SJCRH30 (cell line): ENCODE measurements at regions not wholly inside any gene's neighbourhood (a gene's known extent, or its start where the extent isn't known, plus 50 kb on each side); places are given as distances from the start of the nearest gene placed in this dataset.
A peak's percentile ranks its signal among the peaks of the same experiment; 100 is the strongest.

Source experiments
- DNase-seq, 2 experiments: peaks; one replicate each; pipeline ENCODE4 v3.0.0-alpha.2; 2015 to 2020
- H3K27ac ChIP-seq: fragments of 250-450 bp; sonication (Bioruptor Pico); 2 replicates; pipeline ENCODE4 v1.5.1; 2020; ENCODE audit warnings: mild to moderate bottlenecking, moderate library complexity
- H3K27me3 ChIP-seq: fragments of 250-450 bp; sonication (Bioruptor Pico); 2 replicates; pipeline ENCODE4 v1.5.1; 2020; ENCODE audit warnings: mild to moderate bottlenecking, moderate library complexity
- H3K36me3 ChIP-seq: fragments of 250-450 bp; sonication (Bioruptor Pico); 2 replicates; pipeline ENCODE4 v1.5.1; 2020; ENCODE audit warnings: mild to moderate bottlenecking, moderate library complexity
- H3K4me1 ChIP-seq: fragments of 250-450 bp; sonication (Bioruptor Pico); 2 replicates; pipeline ENCODE4 v1.5.1; 2020; ENCODE audit warnings: mild to moderate bottlenecking, moderate library complexity
- H3K4me3 ChIP-seq: fragments of 250-450 bp; sonication (Bioruptor Pico); 2 replicates; pipeline ENCODE4 v1.5.1; 2020; ENCODE audit warnings: mild to moderate bottlenecking, moderate library complexity
- H3K9me3 ChIP-seq: fragments of 250-450 bp; sonication (Bioruptor Pico); replicated peaks from 2 replicates; pipeline ENCODE4 v1.5.1; 2020; ENCODE audit warnings: mild to moderate bottlenecking, moderate library complexity

- no peak overlapping the region; the same call in 1 of the 2 replicates for H3K27ac ChIP-seq
- peak overlapping the region; percentile 19 for H3K4me3 ChIP-seq
- peak; percentile 94 to 95 for DNase-seq
- H3K9me3 ChIP-seq = no peaks in the 10 kb centered on the region
- H3K27me3 ChIP-seq = no peaks in the 10 kb centered on the region
- peaks cover 25% of the 10 kb centered on the region for H3K4me1 ChIP-seq
- H3K36me3 ChIP-seq = no peaks in the 10 kb centered on the region
Measured at GRCh38 chr19:30679153-30679702, 307.0 kb downstream of the ZNF536 start.

GRCh38 chr19:30678168-30678567 lies 306.0 kb downstream of the ZNF536 start:
- no peaks in the 10 kb centered on the region for H3K9me3 ChIP-seq
- peaks cover 18% of the 10 kb centered on the region for H3K4me1 ChIP-seq
- H3K36me3 ChIP-seq = no peaks in the 10 kb centered on the region
- no peak overlapping the region for H3K27ac ChIP-seq
- no peaks in the 10 kb centered on the region for H3K27me3 ChIP-seq
- DNase-seq = no peak
- H3K4me3 ChIP-seq = no peak overlapping the region

- no peaks in the 10 kb centered on the region for H3K27me3 ChIP-seq
Measured at GRCh38 chr19:30677702-30678101, 305.5 kb downstream of the ZNF536 start.

GRCh38 chr19:30676990-30677679 lies 305.0 kb downstream of the ZNF536 start:
- Histone ChIP-seq H3K4me3 (no peak overlapping the region), H3K36me3 (no peaks in the 10 kb centered on the region), H3K27ac (no peak overlapping the region), H3K4me1 (peaks cover 14% of the 10 kb centered on the region; the same call in 1 of the 2 replicates), H3K27me3 (no peaks in the 10 kb centered on the region), H3K9me3 (no peaks in the 10 kb centered on the region)
- no peak for DNase-seq

More at GRCh38 chr19:30677702-30678101, 305.5 kb downstream of the ZNF536 start:
- peaks cover 16% of the 10 kb centered on the region for H3K4me1 ChIP-seq
- no peak overlapping the region for H3K4me3 ChIP-seq
- no peak overlapping the region for H3K27ac ChIP-seq
- H3K36me3 ChIP-seq = no peaks in the 10 kb centered on the region
- no peak for DNase-seq
- H3K9me3 ChIP-seq = no peaks in the 10 kb centered on the region

- Histone ChIP-seq H3K4me1 (peaks cover 21% of the 10 kb centered on the region; the same call in 1 of the 2 replicates), H3K27ac (no peak overlapping the region), H3K4me3 (no peak overlapping the region), H3K36me3 (no peaks in the 10 kb centered on the region), H3K9me3 (no peaks in the 10 kb centered on the region), H3K27me3 (no peaks in the 10 kb centered on the region)
- no peak for DNase-seq
Measured at GRCh38 chr19:30675086-30675485, 302.9 kb downstream of the ZNF536 start.

GRCh38 chr19:30674656-30675055 lies 302.5 kb downstream of the ZNF536 start:
- H3K36me3 ChIP-seq = no peaks in the 10 kb centered on the region
- H3K27ac ChIP-seq = no peak overlapping the region
- no peaks in the 10 kb centered on the region for H3K9me3 ChIP-seq
- H3K4me1 ChIP-seq = peaks cover 19% of the 10 kb centered on the region; the same call in 1 of the 2 replicates
- H3K27me3 ChIP-seq = no peaks in the 10 kb centered on the region
- H3K4me3 ChIP-seq = no peak overlapping the region
- no peak for DNase-seq

GRCh38 chr19:30673336-30673735 lies 301.2 kb downstream of the ZNF536 start:
- H3K36me3 ChIP-seq = no peaks in the 10 kb centered on the region
- H3K27ac ChIP-seq = no peak overlapping the region
- H3K27me3 ChIP-seq = no peaks in the 10 kb centered on the region
- no peaks in the 10 kb centered on the region for H3K9me3 ChIP-seq
- no peak overlapping the region for H3K4me3 ChIP-seq
- H3K4me1 ChIP-seq = peaks cover 16% of the 10 kb centered on the region; the same call in 1 of the 2 replicates
- no peak for DNase-seq

- no peak for DNase-seq
- H3K27me3 ChIP-seq = no peaks in the 10 kb centered on the region
Measured at GRCh38 chr19:30672926-30673325, 300.7 kb downstream of the ZNF536 start.

GRCh38 chr19:30671622-30672051 lies 299.5 kb downstream of the ZNF536 start:
- H3K9me3 ChIP-seq = no peaks in the 10 kb centered on the region
- H3K36me3 ChIP-seq = no peaks in the 10 kb centered on the region
- H3K27ac ChIP-seq = no peak overlapping the region
- no peaks in the 10 kb centered on the region for H3K27me3 ChIP-seq
- H3K4me1 ChIP-seq = peaks cover 13% of the 10 kb centered on the region; the same call in 1 of the 2 replicates
- H3K4me3 ChIP-seq = no peak overlapping the region
- peak; percentile 53 to 60 for DNase-seq

More at GRCh38 chr19:30672926-30673325, 300.7 kb downstream of the ZNF536 start:
- no peak overlapping the region for H3K4me3 ChIP-seq
- peaks cover 13% of the 10 kb centered on the region; the same call in 1 of the 2 replicates for H3K4me1 ChIP-seq
- no peak overlapping the region for H3K27ac ChIP-seq
- H3K36me3 ChIP-seq = no peaks in the 10 kb centered on the region
- H3K9me3 ChIP-seq = no peaks in the 10 kb centered on the region

GRCh38 chr19:30671367-30671619 lies 299.1 kb downstream of the ZNF536 start:
- Histone ChIP-seq H3K27me3 (no peaks in the 10 kb centered on the region), H3K9me3 (no peaks in the 10 kb centered on the region), H3K4me1 (peaks cover 13% of the 10 kb centered on the region; the same call in 1 of the 2 replicates), H3K4me3 (no peak overlapping the region), H3K36me3 (no peaks in the 10 kb centered on the region), H3K27ac (no peak overlapping the region)
- no peak for DNase-seq

GRCh38 chr19:30670562-30671366 lies 298.6 kb downstream of the ZNF536 start:
- H3K36me3 ChIP-seq = no peaks in the 10 kb centered on the region
- H3K27me3 ChIP-seq = no peaks in the 10 kb centered on the region
- H3K4me3 ChIP-seq = no peak overlapping the region
- H3K4me1 ChIP-seq = peaks cover 13% of the 10 kb centered on the region; the same call in 1 of the 2 replicates
- no peak for DNase-seq
- H3K27ac ChIP-seq = no peak overlapping the region
- no peaks in the 10 kb centered on the region for H3K9me3 ChIP-seq

- H3K27me3 ChIP-seq = no peaks in the 10 kb centered on the region
- no peak for DNase-seq
- H3K27ac ChIP-seq = no peak overlapping the region
- H3K36me3 ChIP-seq = no peaks in the 10 kb centered on the region
- H3K4me3 ChIP-seq = no peak overlapping the region
- H3K4me1 ChIP-seq = peaks cover 15% of the 10 kb centered on the region; the same call in 1 of the 2 replicates
- no peaks in the 10 kb centered on the region for H3K9me3 ChIP-seq
Measured at GRCh38 chr19:30670011-30670329, 297.8 kb downstream of the ZNF536 start.

- Histone ChIP-seq H3K9me3 (no peaks in the 10 kb centered on the region), H3K27ac (no peak overlapping the region), H3K27me3 (no peaks in the 10 kb centered on the region), H3K36me3 (no peaks in the 10 kb centered on the region), H3K4me1 (peaks cover 20% of the 10 kb centered on the region), H3K4me3 (peak overlapping the region; percentile 51)
- DNase-seq = peak; percentile 82 to 92
Measured at GRCh38 chr19:30669329-30670010, 297.3 kb downstream of the ZNF536 start.

GRCh38 chr19:30668521-30669155 lies 296.5 kb downstream of the ZNF536 start:
- Histone ChIP-seq H3K36me3 (no peaks in the 10 kb centered on the region), H3K4me1 (peaks cover 26% of the 10 kb centered on the region), H3K4me3 (peak overlapping the region; percentile 51), H3K27me3 (no peaks in the 10 kb centered on the region), H3K9me3 (no peaks in the 10 kb centered on the region), H3K27ac (no peak overlapping the region)
- DNase-seq = peak; percentile 50 to 62
